AG09309 (cell line): ENCODE measurements at regions not wholly inside any gene's neighbourhood (a gene's known extent, or its start where the extent isn't known, plus 50 kb on each side); places are given as distances from the start of the nearest gene placed in this dataset.

Experiments used
- DNase-seq: peaks from one replicate; pipeline ENCODE4 v3.0.0-alpha.2; 2010; ENCODE audit warnings: low read depth
- H3K4me3 ChIP-seq: 2 replicates; pipeline ENCODE4 v1.5.1; 2011; ENCODE audit warnings: mild to moderate bottlenecking, low read depth, low read length, moderate library complexity; ENCODE audit not compliant: control insufficient read depth
- CTCF ChIP-seq: IDR thresholded peaks from 2 replicates; pipeline ENCODE4 v1.5.1; 2011; ENCODE audit warnings: mild to moderate bottlenecking, low read depth, low read length, inconsistent platforms; ENCODE audit not compliant: insufficient read depth, control insufficient read depth; ENCODE audit errors: missing control alignments

DNA sequence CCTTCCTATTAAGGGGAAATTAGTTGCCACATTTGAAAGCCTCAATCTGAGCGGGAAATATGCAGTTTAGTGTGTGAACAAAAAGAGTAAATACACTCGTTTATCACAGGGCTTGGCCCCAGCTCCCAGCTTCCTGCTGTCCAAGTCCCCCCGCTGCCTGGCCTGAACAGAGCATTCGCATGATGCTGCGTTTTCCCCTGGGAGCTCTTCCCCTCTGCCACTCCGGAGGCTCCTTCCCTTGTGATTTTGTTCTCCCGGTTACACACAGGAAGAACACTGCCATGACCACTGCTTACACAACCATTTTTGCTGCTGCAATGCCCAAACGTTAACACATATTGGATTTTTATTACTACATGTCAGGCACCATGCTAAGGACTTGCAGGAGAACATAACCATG lies 120.7 kb upstream of the ADARB2 start:
- no peak overlapping the region for H3K4me3 ChIP-seq
- no peak for TF ChIP-seq CTCF
- DNase-seq: no peak

GRCh38 chr10:1855911-1856310 lies 118.6 kb upstream of the ADARB2 start:
- DNase-seq: no peak
- H3K4me3 ChIP-seq: no peak overlapping the region
- TF ChIP-seq CTCF: no peak

DNA sequence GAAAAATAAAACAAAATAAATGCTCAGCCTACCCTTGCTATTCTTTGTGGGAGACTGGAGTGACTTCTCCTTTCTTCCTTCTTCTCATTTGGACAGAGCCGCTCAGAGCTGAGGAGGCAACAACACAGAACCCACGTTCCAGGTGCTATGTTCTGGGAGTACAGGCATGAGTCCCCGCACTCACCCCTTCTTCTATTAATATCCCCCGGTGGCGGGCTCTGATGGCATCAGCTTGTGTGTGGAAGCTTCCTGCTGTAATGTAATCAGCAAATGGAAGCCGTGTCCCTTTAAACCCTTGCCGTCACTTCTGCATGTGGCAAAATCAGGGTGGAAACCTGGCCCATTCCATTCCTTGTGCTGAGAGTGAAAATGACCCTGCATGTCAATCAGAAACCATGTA lies 116.9 kb upstream of the ADARB2 start:
- TF ChIP-seq CTCF: no peak
- DNase-seq: no peak
- no peak overlapping the region for H3K4me3 ChIP-seq

DNA sequence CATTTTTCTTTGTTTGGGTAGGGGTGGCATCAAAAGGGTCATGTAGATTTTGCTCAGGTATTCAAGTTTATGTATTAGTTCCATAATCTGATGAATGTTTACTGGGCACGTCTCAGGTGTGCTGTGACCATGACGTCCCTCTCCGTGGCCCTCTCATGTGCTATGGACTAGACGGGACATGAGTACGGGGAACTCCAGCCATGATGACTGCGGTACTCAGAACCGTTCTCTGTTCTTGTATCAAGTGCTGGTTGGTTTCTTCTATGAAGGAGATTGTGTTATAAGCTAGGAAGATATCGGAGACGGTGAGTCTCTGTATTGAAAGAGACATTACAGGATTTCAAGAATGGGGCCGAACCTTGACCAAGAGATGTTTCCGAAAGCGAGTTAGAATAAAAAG lies 116.5 kb upstream of the ADARB2 start:
- DNase-seq: no peak
- H3K4me3 ChIP-seq: no peak overlapping the region
- TF ChIP-seq CTCF: no peak

DNA sequence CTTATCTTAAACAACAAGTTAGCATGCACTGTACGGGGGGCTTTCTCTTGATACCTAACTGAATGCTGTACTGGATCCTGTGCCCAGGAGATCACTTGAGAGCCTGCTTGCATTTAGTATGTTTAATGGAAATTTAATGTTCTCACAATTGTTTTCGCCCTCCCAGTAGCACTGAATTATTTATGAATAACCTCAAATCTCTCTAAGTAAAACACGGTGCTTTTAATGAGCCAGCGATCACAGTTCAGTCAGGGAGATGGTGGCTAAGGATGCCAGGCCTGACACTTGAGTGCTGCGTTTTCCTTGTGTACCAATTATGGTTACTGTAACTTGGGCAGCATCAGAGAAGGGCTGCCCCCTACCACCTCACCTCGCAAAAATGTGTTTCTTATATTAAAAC lies 115.5 kb upstream of the ADARB2 start:
- no peak overlapping the region for H3K4me3 ChIP-seq
- DNase-seq: no peak
- TF ChIP-seq CTCF: no peak

GRCh38 chr10:1851762-1852161 lies 114.4 kb upstream of the ADARB2 start:
- no peak for DNase-seq
- H3K4me3 ChIP-seq: no peak overlapping the region
- no peak for TF ChIP-seq CTCF

GRCh38 chr10:1850971-1851527 lies 113.7 kb upstream of the ADARB2 start:
- DNase-seq: no peak
- H3K4me3 ChIP-seq: no peak overlapping the region
- no peak for TF ChIP-seq CTCF
